Mucosa of descending colon (tissue), 3 donors: ENCODE measurements at regions not wholly inside any gene's neighbourhood (a gene's known extent, or its start where the extent isn't known, plus 50 kb on each side); places are given as distances from the start of the nearest gene placed in this dataset.

Experiments
- ATAC-seq: fragments of 200-7000 bp; cut with Tn5 transposase; one replicate; pipeline ENCODE4 v1.9.1; 2020; ENCODE audit warnings: mild to moderate bottlenecking, moderate library complexity
- DNase-seq, 3 donors: peaks; one replicate each; pipeline ENCODE4 v3.0.0-alpha.2; 2020
- H3K36me3 ChIP-seq: fragments of 200-600 bp; one replicate; pipeline ENCODE4 v1.8.0; 2021; ENCODE audit warnings: low read depth, mild to moderate bottlenecking
- H3K4me1 ChIP-seq: fragments of 200-600 bp; one replicate; pipeline ENCODE4 v1.8.0; 2021; ENCODE audit warnings: low read depth, mild to moderate bottlenecking
- H3K4me3 ChIP-seq: fragments of 200-600 bp; one replicate; pipeline ENCODE4 v1.8.0; 2021; ENCODE audit warnings: mild to moderate bottlenecking
- H3K9me3 ChIP-seq: fragments of 200-600 bp; one replicate; pipeline ENCODE4 v1.8.0; 2021; ENCODE audit warnings: mild to moderate bottlenecking
- intact Hi-C, 2 donors: fragments of 100-400 bp; cut with DNase I in 1 of 2; cut with micrococcal nuclease in 1 of 2; formaldehyde crosslinking; loops; one replicate each; pipeline versions ENCODE4 v1.11.0 to v1.11.1; 2022; cut with DNase I, micrococcal nuclease
- TF ChIP-seq, protein P1 (sequence below): fragments of 200-600 bp; IDR thresholded peaks from one replicate; pipeline ENCODE4 v1.8.0; 2022; ENCODE audit warnings: antibody characterized with exemption, mild to moderate bottlenecking
- donor health status: DM: no; HTN: no; CAD: no; lungs with moderate emphysema.
- donor health status: DM: no; HTN: no; CAD: no.
- donor health status: DM: no; HTN: yes; CAD: no.

DNA sequence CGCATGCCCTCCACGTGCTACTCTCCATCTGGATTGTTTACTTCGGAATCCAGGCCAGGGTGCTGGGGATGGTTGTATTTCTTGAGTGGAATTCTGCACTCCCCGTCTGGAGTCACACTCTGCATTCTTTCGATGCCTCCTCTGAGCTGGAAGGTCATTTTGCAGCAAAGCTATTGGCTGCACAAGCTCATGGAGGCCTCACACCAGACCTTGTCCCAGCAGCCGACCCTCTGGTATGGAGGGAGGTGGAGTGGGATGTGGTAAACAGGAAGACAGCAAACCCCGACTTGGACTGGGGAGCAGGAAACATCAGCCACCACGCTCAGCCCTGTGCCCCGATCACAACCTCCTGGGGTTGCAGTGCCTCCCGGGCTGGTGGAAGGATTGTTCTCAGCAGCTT lies 225.3 kb upstream of the LNX1 start:
- no peak for ATAC-seq
- H3K36me3 ChIP-seq = no peaks in the 10 kb centered on the region
- H3K4me3 ChIP-seq = no peak overlapping the region
- TF ChIP-seq, protein P1, sequence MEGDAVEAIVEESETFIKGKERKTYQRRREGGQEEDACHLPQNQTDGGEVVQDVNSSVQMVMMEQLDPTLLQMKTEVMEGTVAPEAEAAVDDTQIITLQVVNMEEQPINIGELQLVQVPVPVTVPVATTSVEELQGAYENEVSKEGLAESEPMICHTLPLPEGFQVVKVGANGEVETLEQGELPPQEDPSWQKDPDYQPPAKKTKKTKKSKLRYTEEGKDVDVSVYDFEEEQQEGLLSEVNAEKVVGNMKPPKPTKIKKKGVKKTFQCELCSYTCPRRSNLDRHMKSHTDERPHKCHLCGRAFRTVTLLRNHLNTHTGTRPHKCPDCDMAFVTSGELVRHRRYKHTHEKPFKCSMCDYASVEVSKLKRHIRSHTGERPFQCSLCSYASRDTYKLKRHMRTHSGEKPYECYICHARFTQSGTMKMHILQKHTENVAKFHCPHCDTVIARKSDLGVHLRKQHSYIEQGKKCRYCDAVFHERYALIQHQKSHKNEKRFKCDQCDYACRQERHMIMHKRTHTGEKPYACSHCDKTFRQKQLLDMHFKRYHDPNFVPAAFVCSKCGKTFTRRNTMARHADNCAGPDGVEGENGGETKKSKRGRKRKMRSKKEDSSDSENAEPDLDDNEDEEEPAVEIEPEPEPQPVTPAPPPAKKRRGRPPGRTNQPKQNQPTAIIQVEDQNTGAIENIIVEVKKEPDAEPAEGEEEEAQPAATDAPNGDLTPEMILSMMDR = no peak
- no peaks in the 10 kb centered on the region for H3K9me3 ChIP-seq
- no peak for DNase-seq
- intact Hi-C loops = no loop called here
- H3K4me1 ChIP-seq = no peaks in the 10 kb centered on the region

DNA sequence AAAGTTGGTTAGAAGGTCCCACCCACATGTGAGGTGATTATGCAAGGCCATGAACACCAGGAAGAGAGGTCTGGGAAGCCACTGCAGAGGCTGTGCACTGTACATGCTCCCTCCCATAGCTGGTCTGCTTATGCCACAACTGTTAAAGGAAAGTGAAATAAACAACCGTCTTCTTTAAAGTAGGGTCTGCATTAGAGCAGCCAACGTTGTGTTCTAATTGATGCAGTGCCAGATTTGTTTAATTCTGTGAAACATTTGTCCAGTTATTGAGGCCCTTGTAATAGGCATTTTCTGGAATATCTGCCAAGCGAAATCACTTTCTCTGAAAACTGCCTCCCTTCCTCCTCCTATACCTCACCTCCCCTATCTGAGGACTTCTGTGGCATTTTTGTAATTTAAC lies 224.0 kb upstream of the LNX1 start:
- no peaks in the 10 kb centered on the region for H3K4me1 ChIP-seq
- H3K36me3 ChIP-seq = no peaks in the 10 kb centered on the region
- intact Hi-C loops = no loop called here
- no peaks in the 10 kb centered on the region for H3K9me3 ChIP-seq
- no peak for DNase-seq
- no peak overlapping the region for H3K4me3 ChIP-seq
- TF ChIP-seq, protein P1 = no peak
- no peak for ATAC-seq

DNA sequence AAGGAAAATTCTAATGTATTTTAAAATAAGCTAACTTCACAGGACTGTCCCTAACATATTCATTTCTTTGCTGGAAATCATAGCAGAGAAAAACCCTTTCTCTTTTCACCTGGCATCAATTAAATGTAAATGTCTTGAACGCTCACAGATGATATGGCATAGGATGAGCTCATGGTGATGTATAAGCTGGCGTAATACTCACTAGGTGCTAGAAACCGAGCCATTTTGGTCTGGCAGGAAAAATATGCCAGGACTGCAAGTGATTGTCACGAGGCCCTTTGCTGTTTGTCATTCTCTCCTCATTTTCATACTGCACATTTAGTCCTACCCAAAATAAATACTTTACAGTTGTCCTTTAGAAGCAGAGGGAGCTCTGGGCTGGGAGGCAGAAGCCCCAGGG lies 222.7 kb upstream of the LNX1 start:
- ATAC-seq = no peak
- H3K4me1 ChIP-seq = no peaks in the 10 kb centered on the region
- H3K36me3 ChIP-seq = no peaks in the 10 kb centered on the region

DNA sequence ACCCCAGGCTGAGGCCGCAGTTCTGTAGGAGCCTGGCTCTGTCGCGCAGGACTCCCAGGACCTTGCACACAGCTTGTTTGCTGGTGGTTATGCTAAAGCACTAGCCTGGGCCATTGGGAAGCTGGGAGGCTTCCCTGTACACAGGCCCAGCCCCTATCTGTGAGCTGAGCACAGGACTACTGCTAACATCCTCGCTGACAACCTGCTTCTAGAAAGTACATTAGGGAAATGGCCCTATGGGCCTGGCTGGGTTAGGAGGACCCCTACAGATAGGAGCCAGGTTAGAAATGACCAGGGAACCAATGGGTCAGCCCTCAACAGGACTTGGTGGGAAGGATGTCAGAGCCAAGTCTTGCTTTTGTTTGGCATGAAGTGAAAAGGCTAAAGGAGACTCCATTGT lies 219.4 kb upstream of the LNX1 start:
- H3K4me3 ChIP-seq = no peak overlapping the region
- no peaks in the 10 kb centered on the region for H3K4me1 ChIP-seq
- no peaks in the 10 kb centered on the region for H3K36me3 ChIP-seq
- intact Hi-C loops = no loop called here
- no peaks in the 10 kb centered on the region for H3K9me3 ChIP-seq
- ATAC-seq (no peak), DNase-seq (no peak)
- TF ChIP-seq, protein P1 = no peak

More for the DNA sequence above, 222.7 kb upstream of the LNX1 start:
- intact Hi-C loops = no loop called here
- DNase-seq = no peak
- TF ChIP-seq, protein P1 = no peak
- Histone ChIP-seq H3K9me3 (no peaks in the 10 kb centered on the region), H3K4me3 (no peak overlapping the region)

DNA sequence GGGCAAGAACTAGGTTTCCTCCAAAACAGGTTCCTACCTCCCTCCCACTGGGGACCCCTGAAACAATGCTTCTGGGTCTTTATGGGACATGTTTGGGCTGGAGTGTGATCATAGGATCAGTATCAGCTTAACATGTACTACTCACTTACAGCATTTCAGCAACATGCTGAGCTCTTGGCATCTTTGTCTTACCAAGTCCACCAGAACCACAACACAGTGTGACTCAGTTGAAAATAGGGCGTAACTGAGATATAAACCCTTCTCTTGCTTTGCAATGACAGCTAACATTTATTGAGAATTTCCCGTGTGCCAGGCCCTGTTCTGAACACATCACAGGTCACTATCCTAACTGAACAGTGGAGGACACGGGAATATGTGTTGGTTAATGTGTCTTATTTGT lies 218.5 kb upstream of the LNX1 start:
- no peak for ATAC-seq
- no peaks in the 10 kb centered on the region for H3K9me3 ChIP-seq
- intact Hi-C loops = no loop called here
- no peak overlapping the region for H3K4me3 ChIP-seq
- TF ChIP-seq, protein P1 = no peak
- no peaks in the 10 kb centered on the region for H3K4me1 ChIP-seq
- no peak for DNase-seq
- H3K36me3 ChIP-seq = no peaks in the 10 kb centered on the region

DNA sequence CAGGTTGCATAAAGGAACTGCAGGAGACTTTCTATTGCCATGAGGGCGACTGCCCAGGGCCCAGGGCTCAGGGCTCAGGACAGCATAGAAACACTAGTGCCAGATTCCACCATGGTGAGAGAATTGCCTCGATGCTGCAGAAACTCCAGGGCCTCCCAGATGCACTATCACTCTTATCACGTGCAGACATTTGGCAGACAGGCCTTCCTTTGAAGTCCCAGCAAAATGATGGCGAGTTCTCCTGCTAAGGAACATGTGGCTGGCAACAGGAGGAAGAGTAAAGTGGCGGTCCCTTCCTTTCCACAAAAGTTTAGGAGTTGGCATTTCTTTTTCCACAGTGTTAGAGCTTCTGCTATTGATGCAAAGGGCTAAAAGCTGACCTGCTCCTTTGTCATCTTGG lies 214.0 kb upstream of the LNX1 start:
- intact Hi-C loops = no loop called here
- no peak for DNase-seq
- Histone ChIP-seq H3K4me1 (no peaks in the 10 kb centered on the region), H3K4me3 (no peak overlapping the region), H3K9me3 (no peaks in the 10 kb centered on the region), H3K36me3 (no peaks in the 10 kb centered on the region)
- no peak for ATAC-seq
- TF ChIP-seq, protein P1 = no peak
